ENCODE measurements at regions not wholly inside any gene's neighbourhood (a gene's known extent, or its start where the extent isn't known, plus 50 kb on each side); places are given as distances from the start of the nearest gene placed in this dataset.

- no peak for TF ChIP-seq CTCF (IDR thresholded peaks at IDR 0.05)
- TF ChIP-seq EZH2 (IDR thresholded peaks at IDR 0.05; ENCODE audit: borderline replicate concordance, insufficient read depth, low read depth, low read length, poor library complexity, severe bottlenecking) = no peak
Measured at GRCh38 chr15:72953306-72953705, 99.0 kb upstream of the NEO1 start.

Measured in B cell (primary cell).